GM23338 (cell line): ENCODE measurements at regions not wholly inside any gene's neighbourhood (a gene's known extent, or its start where the extent isn't known, plus 50 kb on each side); places are given as distances from the start of the nearest gene placed in this dataset.

Source experiments
- ATAC-seq: fragments of 200-7000 bp; cut with Tn5 transposase; 3 replicates; pipeline ENCODE4 v1.9.1; 2020
- DNase-seq: peaks from one replicate; pipeline ENCODE4 v3.0.0-alpha.2; 2015; ENCODE audit warnings: low spot score
- H2AFZ ChIP-seq: fragments of 200-600 bp; sonication (generic); 2 replicates; pipeline ENCODE4 v1.8.0; 2016; ENCODE audit warnings: antibody characterized with exemption, mild to moderate bottlenecking, moderate library complexity
- H3F3A ChIP-seq: fragments of 200-600 bp; sonication (generic); replicated peaks from 2 replicates; pipeline ENCODE4 v1.8.0; 2017; ENCODE audit warnings: antibody characterized with exemption, mixed run types, low read depth
- H3K27ac ChIP-seq: fragments of 200-600 bp; sonication (generic); 2 replicates; pipeline ENCODE4 v1.6.1; 2016; ENCODE audit warnings: low read depth
- H3K27me3 ChIP-seq: fragments of 200-600 bp; sonication (generic); 2 replicates; pipeline ENCODE4 v1.8.0; 2016; ENCODE audit warnings: mild to moderate bottlenecking, mixed run types, moderate library complexity; ENCODE audit not compliant: insufficient read depth
- H3K36me3 ChIP-seq: fragments of 200-600 bp; sonication (generic); 2 replicates; pipeline ENCODE4 v1.8.0; 2016; ENCODE audit warnings: mild to moderate bottlenecking; ENCODE audit not compliant: insufficient read depth
- H3K4me1 ChIP-seq: fragments of 200-600 bp; sonication (generic); 2 replicates; pipeline ENCODE4 v1.8.0; 2016; ENCODE audit warnings: mild to moderate bottlenecking, moderate library complexity; ENCODE audit not compliant: insufficient read depth
- H3K4me2 ChIP-seq: fragments of 200-600 bp; sonication (generic); 2 replicates; pipeline ENCODE4 v1.7.1; 2017; ENCODE audit warnings: mixed run types
- H3K4me3 ChIP-seq: fragments of 200-600 bp; sonication (generic); 2 replicates; pipeline ENCODE4 v1.6.1; 2016; ENCODE audit warnings: mixed run types
- H3K79me2 ChIP-seq: fragments of 200-600 bp; sonication (generic); replicated peaks from 2 replicates; pipeline ENCODE4 v1.8.0; 2017; ENCODE audit warnings: mild to moderate bottlenecking; ENCODE audit not compliant: insufficient read depth
- H3K9me2 ChIP-seq: fragments of 200-600 bp; sonication (generic); 2 replicates; pipeline ENCODE4 v1.8.0; 2017; ENCODE audit not compliant: insufficient read depth
- H4K20me1 ChIP-seq: fragments of 200-600 bp; sonication (generic); replicated peaks from 2 replicates; pipeline ENCODE4 v1.8.0; 2017; ENCODE audit warnings: mild to moderate bottlenecking; ENCODE audit not compliant: insufficient read depth
- H3K27ac Mint-ChIP-seq: 2 replicates; pipeline ENCODE4 v1.8.0; 2020; ENCODE audit warnings: inconsistent platforms, mild to moderate bottlenecking, moderate library complexity, mixed read lengths
- H3K27me3 Mint-ChIP-seq: 3 replicates; pipeline ENCODE4 v1.8.0; 2022; ENCODE audit warnings: low read depth, mild to moderate bottlenecking, moderate library complexity, mixed read lengths, inconsistent platforms; ENCODE audit not compliant: insufficient read depth, poor library complexity
- H3K36me3 Mint-ChIP-seq: 3 replicates; pipeline ENCODE4 v1.8.0; 2021; ENCODE audit warnings: low read depth, mild to moderate bottlenecking, inconsistent platforms, moderate library complexity, mixed read lengths
- H3K4me1 Mint-ChIP-seq: 3 replicates; pipeline ENCODE4 v1.8.0; 2020; ENCODE audit warnings: mild to moderate bottlenecking, inconsistent platforms, mixed read lengths
- H3K4me3 Mint-ChIP-seq: 3 replicates; pipeline ENCODE4 v1.8.0; 2021; ENCODE audit warnings: moderate library complexity, mild to moderate bottlenecking, inconsistent platforms, mixed read lengths
- H3K9me3 Mint-ChIP-seq: 3 replicates; pipeline ENCODE4 v1.8.0; 2020; ENCODE audit warnings: moderate library complexity, mild to moderate bottlenecking, inconsistent platforms, mixed read lengths
- CREB1 ChIP-seq: fragments of 250-450 bp; sonication (Bioruptor Pico); IDR thresholded peaks from 2 replicates; pipeline ENCODE4 v1.5.0; 2020; ENCODE audit warnings: low read depth, mild to moderate bottlenecking, moderate library complexity
- EZH2 ChIP-seq: fragments of 200-600 bp; sonication (generic); IDR thresholded peaks from one replicate; pipeline ENCODE4 v1.8.0; 2017; ENCODE audit warnings: antibody characterized with exemption, mild to moderate bottlenecking, low read depth; ENCODE audit not compliant: unreplicated experiment
- EZH2phosphoT487 ChIP-seq: fragments of 200-600 bp; sonication (generic); IDR thresholded peaks from one replicate; pipeline ENCODE4 v1.8.1; 2018; ENCODE audit warnings: antibody characterized with exemption; ENCODE audit not compliant: unreplicated experiment
- JUNB ChIP-seq: IDR thresholded peaks from one replicate; pipeline ENCODE4 v1.6.1; 2016; ENCODE audit warnings: antibody characterized with exemption; ENCODE audit not compliant: unreplicated experiment
- NANOG ChIP-seq: IDR thresholded peaks from 2 replicates; pipeline ENCODE4 v1.6.1; 2016; ENCODE audit warnings: antibody characterized with exemption, borderline replicate concordance
- POLR2AphosphoS5 ChIP-seq: IDR thresholded peaks from 2 replicates; pipeline ENCODE4 v1.6.1; 2016; ENCODE audit warnings: antibody characterized with exemption, low read depth
- STAT1 ChIP-seq: IDR thresholded peaks from one replicate; pipeline ENCODE4 v1.6.1; 2016; ENCODE audit warnings: antibody characterized with exemption; ENCODE audit not compliant: unreplicated experiment
- ZNF331 ChIP-seq: fragments of 250-450 bp; sonication (Bioruptor Pico); IDR thresholded peaks from 2 replicates; pipeline ENCODE4 v1.5.0; 2020; ENCODE audit warnings: low read depth, mild to moderate bottlenecking, moderate library complexity
- TF ChIP-seq, protein P1 (sequence below): IDR thresholded peaks from one replicate; pipeline ENCODE4 v1.6.1; 2018; ENCODE audit warnings: antibody characterized with exemption; ENCODE audit not compliant: unreplicated experiment
- TF ChIP-seq, protein P2 (sequence below): fragments of 250-450 bp; sonication (Bioruptor Pico); IDR thresholded peaks from 2 replicates; pipeline ENCODE4 v1.5.0; 2020; ENCODE audit warnings: mild to moderate bottlenecking, moderate library complexity
- TF ChIP-seq, protein P3 (sequence below): IDR thresholded peaks from 2 replicates; pipeline ENCODE4 v1.6.1; 2016; ENCODE audit warnings: antibody characterized with exemption

DNA sequence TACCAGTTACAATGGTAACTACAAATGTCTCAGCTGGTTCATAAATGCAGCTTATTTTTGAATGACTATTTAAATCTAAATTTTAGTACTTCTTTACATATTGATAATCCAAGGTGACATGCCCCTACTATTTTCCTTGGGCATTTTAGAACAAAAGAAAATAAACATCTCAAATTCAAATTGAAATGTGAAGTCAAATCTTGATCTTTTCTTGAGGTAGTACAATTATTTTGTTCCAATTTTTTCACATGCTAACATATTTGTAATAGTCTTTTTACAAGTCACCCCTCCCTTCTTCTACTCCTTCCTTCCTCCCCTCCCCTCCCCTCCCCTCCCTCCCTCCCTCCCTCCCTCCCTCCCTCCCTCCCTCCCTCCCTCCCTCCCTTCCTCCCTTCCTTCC, 370.1 kb upstream of the MMS22L start:
- H3K4me1 ChIP-seq = no peaks in the 10 kb centered on the region

DNA sequence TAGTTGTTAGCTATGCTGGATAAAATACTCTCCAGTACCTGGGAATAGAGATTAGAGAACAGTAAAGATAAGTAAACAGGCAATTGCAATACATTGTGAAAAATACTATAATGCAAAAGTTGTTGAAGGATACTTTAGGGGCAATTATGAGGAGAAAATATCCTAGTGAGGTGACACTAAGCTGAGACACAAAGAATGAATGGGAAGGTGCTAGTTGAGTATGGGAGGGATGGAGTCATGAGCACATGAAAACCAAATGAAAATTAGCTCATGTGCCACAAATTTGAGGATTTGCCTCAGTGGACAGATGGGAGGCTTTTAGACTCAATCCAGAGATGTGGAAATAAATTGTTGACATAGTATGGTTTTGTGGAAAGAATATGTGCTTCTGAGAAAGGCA, 370.5 kb upstream of the MMS22L start:
- Mint-ChIP-seq H3K27ac (no peak overlapping the region), H3K4me1 (no peaks in the 10 kb centered on the region; the same call in 2 of the 3 replicates), H3K27me3 (no peaks in the 10 kb centered on the region), H3K9me3 (no peaks in the 10 kb centered on the region), H3K4me3 (no peak overlapping the region), H3K36me3 (no peaks in the 10 kb centered on the region)
- TF ChIP-seq ZNF331 (CRISPR knock-in tag) = no peak
- no peak for TF ChIP-seq CREB1 (CRISPR knock-in tag)
- TF ChIP-seq, protein P1, sequence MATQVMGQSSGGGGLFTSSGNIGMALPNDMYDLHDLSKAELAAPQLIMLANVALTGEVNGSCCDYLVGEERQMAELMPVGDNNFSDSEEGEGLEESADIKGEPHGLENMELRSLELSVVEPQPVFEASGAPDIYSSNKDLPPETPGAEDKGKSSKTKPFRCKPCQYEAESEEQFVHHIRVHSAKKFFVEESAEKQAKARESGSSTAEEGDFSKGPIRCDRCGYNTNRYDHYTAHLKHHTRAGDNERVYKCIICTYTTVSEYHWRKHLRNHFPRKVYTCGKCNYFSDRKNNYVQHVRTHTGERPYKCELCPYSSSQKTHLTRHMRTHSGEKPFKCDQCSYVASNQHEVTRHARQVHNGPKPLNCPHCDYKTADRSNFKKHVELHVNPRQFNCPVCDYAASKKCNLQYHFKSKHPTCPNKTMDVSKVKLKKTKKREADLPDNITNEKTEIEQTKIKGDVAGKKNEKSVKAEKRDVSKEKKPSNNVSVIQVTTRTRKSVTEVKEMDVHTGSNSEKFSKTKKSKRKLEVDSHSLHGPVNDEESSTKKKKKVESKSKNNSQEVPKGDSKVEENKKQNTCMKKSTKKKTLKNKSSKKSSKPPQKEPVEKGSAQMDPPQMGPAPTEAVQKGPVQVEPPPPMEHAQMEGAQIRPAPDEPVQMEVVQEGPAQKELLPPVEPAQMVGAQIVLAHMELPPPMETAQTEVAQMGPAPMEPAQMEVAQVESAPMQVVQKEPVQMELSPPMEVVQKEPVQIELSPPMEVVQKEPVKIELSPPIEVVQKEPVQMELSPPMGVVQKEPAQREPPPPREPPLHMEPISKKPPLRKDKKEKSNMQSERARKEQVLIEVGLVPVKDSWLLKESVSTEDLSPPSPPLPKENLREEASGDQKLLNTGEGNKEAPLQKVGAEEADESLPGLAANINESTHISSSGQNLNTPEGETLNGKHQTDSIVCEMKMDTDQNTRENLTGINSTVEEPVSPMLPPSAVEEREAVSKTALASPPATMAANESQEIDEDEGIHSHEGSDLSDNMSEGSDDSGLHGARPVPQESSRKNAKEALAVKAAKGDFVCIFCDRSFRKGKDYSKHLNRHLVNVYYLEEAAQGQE = no peak
- no peak for TF ChIP-seq JUNB
- no peak for TF ChIP-seq EZH2
- TF ChIP-seq, protein P2, sequence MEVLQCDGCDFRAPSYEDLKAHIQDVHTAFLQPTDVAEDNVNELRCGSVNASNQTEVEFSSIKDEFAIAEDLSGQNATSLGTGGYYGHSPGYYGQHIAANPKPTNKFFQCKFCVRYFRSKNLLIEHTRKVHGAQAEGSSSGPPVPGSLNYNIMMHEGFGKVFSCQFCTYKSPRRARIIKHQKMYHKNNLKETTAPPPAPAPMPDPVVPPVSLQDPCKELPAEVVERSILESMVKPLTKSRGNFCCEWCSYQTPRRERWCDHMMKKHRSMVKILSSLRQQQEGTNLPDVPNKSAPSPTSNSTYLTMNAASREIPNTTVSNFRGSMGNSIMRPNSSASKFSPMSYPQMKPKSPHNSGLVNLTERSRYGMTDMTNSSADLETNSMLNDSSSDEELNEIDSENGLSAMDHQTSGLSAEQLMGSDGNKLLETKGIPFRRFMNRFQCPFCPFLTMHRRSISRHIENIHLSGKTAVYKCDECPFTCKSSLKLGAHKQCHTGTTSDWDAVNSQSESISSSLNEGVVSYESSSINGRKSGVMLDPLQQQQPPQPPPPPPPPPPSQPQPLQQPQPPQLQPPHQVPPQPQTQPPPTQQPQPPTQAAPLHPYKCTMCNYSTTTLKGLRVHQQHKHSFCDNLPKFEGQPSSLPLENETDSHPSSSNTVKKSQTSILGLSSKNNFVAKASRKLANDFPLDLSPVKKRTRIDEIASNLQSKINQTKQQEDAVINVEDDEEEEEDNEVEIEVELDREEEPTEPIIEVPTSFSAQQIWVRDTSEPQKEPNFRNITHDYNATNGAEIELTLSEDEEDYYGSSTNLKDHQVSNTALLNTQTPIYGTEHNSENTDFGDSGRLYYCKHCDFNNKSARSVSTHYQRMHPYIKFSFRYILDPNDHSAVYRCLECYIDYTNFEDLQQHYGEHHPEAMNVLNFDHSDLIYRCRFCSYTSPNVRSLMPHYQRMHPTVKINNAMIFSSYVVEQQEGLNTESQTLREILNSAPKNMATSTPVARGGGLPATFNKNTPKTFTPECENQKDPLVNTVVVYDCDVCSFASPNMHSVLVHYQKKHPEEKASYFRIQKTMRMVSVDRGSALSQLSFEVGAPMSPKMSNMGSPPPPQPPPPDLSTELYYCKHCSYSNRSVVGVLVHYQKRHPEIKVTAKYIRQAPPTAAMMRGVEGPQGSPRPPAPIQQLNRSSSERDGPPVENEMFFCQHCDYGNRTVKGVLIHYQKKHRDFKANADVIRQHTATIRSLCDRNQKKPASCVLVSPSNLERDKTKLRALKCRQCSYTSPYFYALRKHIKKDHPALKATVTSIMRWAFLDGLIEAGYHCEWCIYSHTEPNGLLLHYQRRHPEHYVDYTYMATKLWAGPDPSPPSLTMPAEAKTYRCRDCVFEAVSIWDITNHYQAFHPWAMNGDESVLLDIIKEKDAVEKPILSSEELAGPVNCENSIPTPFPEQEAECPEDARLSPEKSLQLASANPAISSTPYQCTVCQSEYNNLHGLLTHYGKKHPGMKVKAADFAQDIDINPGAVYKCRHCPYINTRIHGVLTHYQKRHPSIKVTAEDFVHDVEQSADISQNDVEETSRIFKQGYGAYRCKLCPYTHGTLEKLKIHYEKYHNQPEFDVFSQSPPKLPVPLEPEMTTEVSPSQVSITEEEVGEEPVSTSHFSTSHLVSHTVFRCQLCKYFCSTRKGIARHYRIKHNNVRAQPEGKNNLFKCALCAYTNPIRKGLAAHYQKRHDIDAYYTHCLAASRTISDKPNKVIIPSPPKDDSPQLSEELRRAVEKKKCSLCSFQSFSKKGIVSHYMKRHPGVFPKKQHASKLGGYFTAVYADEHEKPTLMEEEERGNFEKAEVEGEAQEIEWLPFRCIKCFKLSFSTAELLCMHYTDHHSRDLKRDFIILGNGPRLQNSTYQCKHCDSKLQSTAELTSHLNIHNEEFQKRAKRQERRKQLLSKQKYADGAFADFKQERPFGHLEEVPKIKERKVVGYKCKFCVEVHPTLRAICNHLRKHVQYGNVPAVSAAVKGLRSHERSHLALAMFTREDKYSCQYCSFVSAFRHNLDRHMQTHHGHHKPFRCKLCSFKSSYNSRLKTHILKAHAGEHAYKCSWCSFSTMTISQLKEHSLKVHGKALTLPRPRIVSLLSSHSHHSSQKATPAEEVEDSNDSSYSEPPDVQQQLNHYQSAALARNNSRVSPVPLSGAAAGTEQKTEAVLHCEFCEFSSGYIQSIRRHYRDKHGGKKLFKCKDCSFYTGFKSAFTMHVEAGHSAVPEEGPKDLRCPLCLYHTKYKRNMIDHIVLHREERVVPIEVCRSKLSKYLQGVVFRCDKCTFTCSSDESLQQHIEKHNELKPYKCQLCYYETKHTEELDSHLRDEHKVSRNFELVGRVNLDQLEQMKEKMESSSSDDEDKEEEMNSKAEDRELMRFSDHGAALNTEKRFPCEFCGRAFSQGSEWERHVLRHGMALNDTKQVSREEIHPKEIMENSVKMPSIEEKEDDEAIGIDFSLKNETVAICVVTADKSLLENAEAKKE (CRISPR knock-in tag) = no peak
- TF ChIP-seq POLR2AphosphoS5 = no peak
- TF ChIP-seq STAT1 = no peak
- TF ChIP-seq EZH2phosphoT487 = no peak
- no peak for TF ChIP-seq NANOG
- H3K4me2 ChIP-seq = no peak overlapping the region
- H3K4me3 ChIP-seq = no peak overlapping the region
- H3K79me2 ChIP-seq = no peaks in the 10 kb centered on the region
- ATAC-seq = no peak
- H3K4me1 ChIP-seq = no peaks in the 10 kb centered on the region
- H3K36me3 ChIP-seq = no peaks in the 10 kb centered on the region
- H3K27me3 ChIP-seq = no peaks in the 10 kb centered on the region
- no peaks in the 10 kb centered on the region for H3F3A ChIP-seq
- no peak for DNase-seq
- no peak overlapping the region for H2AFZ ChIP-seq
- no peaks in the 10 kb centered on the region for H4K20me1 ChIP-seq
- H3K27ac ChIP-seq = no peak overlapping the region
- H3K9me2 ChIP-seq = no peaks in the 10 kb centered on the region

More for the DNA sequence above, 370.1 kb upstream of the MMS22L start:
- no peaks in the 10 kb centered on the region for H3K36me3 ChIP-seq
- no peaks in the 10 kb centered on the region for H3F3A ChIP-seq
- H3K79me2 ChIP-seq = no peaks in the 10 kb centered on the region
- Mint-ChIP-seq H3K4me3 (no peak overlapping the region), H3K27ac (no peak overlapping the region), H3K9me3 (no peaks in the 10 kb centered on the region), H3K36me3 (no peaks in the 10 kb centered on the region), H3K27me3 (no peaks in the 10 kb centered on the region), H3K4me1 (no peaks in the 10 kb centered on the region; the same call in 2 of the 3 replicates)
- no peak overlapping the region for H3K27ac ChIP-seq
- no peak for ATAC-seq
- H4K20me1 ChIP-seq = no peaks in the 10 kb centered on the region
- H3K4me3 ChIP-seq = no peak overlapping the region
- no peaks in the 10 kb centered on the region for H3K9me2 ChIP-seq
- H3K4me2 ChIP-seq = no peak overlapping the region
- H3K27me3 ChIP-seq = no peaks in the 10 kb centered on the region
- TF ChIP-seq STAT1 (no peak), CREB1 (CRISPR knock-in tag) (no peak), NANOG (no peak)
- TF ChIP-seq, protein P3, sequence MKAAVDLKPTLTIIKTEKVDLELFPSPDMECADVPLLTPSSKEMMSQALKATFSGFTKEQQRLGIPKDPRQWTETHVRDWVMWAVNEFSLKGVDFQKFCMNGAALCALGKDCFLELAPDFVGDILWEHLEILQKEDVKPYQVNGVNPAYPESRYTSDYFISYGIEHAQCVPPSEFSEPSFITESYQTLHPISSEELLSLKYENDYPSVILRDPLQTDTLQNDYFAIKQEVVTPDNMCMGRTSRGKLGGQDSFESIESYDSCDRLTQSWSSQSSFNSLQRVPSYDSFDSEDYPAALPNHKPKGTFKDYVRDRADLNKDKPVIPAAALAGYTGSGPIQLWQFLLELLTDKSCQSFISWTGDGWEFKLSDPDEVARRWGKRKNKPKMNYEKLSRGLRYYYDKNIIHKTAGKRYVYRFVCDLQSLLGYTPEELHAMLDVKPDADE = no peak
- DNase-seq = no peak
- H2AFZ ChIP-seq = no peak overlapping the region
